22Rv1 (cell line): ENCODE measurements at regions not wholly inside any gene's neighbourhood (a gene's known extent, or its start where the extent isn't known, plus 50 kb on each side); places are given as distances from the start of the nearest gene placed in this dataset.

Source experiments
- H3K27ac ChIP-seq: fragments of 450-650 bp; 2 replicates; pipeline ENCODE4 v1.5.1; 2017
- CTCF ChIP-seq: fragments of 450-650 bp; IDR thresholded peaks from 2 replicates; pipeline ENCODE4 v1.5.1; 2017; ENCODE audit warnings: mild to moderate bottlenecking
- ZFX ChIP-seq: fragments of 450-650 bp; IDR thresholded peaks from 2 replicates; pipeline ENCODE4 v1.6.1; 2017; ENCODE audit warnings: antibody characterized with exemption, borderline replicate concordance

GRCh38 chr9:107173422-107174180, 109.5 kb upstream of the RAD23B start:
- no peak overlapping the region for H3K27ac ChIP-seq
- TF ChIP-seq ZFX, result no peak
- TF ChIP-seq CTCF, result no peak

GRCh38 chr9:107174441-107174840, 108.6 kb upstream of the RAD23B start:
- no peak overlapping the region for H3K27ac ChIP-seq
- TF ChIP-seq CTCF, result no peak
- no peak for TF ChIP-seq ZFX

- no peak for TF ChIP-seq CTCF
- TF ChIP-seq ZFX, result no peak
- no peak overlapping the region for H3K27ac ChIP-seq
Measured at GRCh38 chr9:107175041-107175440, 108.0 kb upstream of the RAD23B start.

- H3K27ac ChIP-seq, result no peak overlapping the region
- no peak for TF ChIP-seq ZFX
Measured at GRCh38 chr9:107175816-107176435, 107.2 kb upstream of the RAD23B start.

- no peak overlapping the region for H3K27ac ChIP-seq
- TF ChIP-seq ZFX, result no peak
- TF ChIP-seq CTCF, result no peak
Measured at GRCh38 chr9:107176436-107177151, 106.5 kb upstream of the RAD23B start.

- no peak overlapping the region for H3K27ac ChIP-seq
- no peak for TF ChIP-seq CTCF
- TF ChIP-seq ZFX, result no peak
Measured at GRCh38 chr9:107177243-107177839, 105.7 kb upstream of the RAD23B start.

- no peak overlapping the region for H3K27ac ChIP-seq
- no peak for TF ChIP-seq CTCF
- no peak for TF ChIP-seq ZFX
Measured at GRCh38 chr9:107177857-107178256, 105.2 kb upstream of the RAD23B start.
